ENCODE measurements at regions not wholly inside any gene's neighbourhood (a gene's known extent, or its start where the extent isn't known, plus 50 kb on each side); places are given as distances from the start of the nearest gene placed in this dataset.
A peak's percentile ranks its signal among the peaks of the same experiment; 100 is the strongest.

- TF ChIP-seq E2F4 (CRISPR knock-in tag; IDR thresholded peaks at IDR 0.05; ENCODE audit: borderline replicate concordance, low read depth) = no peak
- no peak for TF ChIP-seq ZNF281 (CRISPR knock-in tag; IDR thresholded peaks at IDR 0.05)
- no peak for TF ChIP-seq FOXK1 (CRISPR knock-in tag; IDR thresholded peaks at IDR 0.05)
- no peak for TF ChIP-seq ZMAT4 (CRISPR knock-in tag; IDR thresholded peaks at IDR 0.05)
- TF ChIP-seq GRHL2 (CRISPR knock-in tag; IDR thresholded peaks at IDR 0.05; ENCODE audit: insufficient replicate concordance, severe bottlenecking) = no peak
These were observed 397.8 kb downstream of the MED10 start (continued) for GRCh38 chr5:5980538-5980895.

- Mint-ChIP-seq H3K4me3 (no peak overlapping the region), H3K27me3 (ENCODE audit: low read depth) (peaks cover 5% of the 10 kb centered on the region; the same call in 1 of the 2 replicates), H3K36me3 (no peaks in the 10 kb centered on the region), H3K9me3 (peaks cover 16% of the 10 kb centered on the region), H3K4me1 (peaks cover 24% of the 10 kb centered on the region), H3K27ac (no peak overlapping the region)
- ATAC-seq = no peak
- POLR2A ChIA-PET = no interaction called here
- CTCF ChIA-PET = interaction anchor here (1.1 kb wide), 1 partner anchor 23 kb away, joined by 3 read pairs; no protein-coding TSS in a partner anchor
- no peak for TF ChIP-seq IRF1 (CRISPR knock-in tag; IDR thresholded peaks at IDR 0.05)
- no peak for DNase-seq (ENCODE audit: low spot score)
These were observed 398.4 kb downstream of the MED10 start for GRCh38 chr5:5979761-5980537.

GRCh38 chr5:5979377-5979760 is 399.0 kb downstream of the MED10 start:
- CTCF ChIA-PET = interaction anchor here (1.1 kb wide), 1 partner anchor 24 kb away, joined by 3 read pairs; no protein-coding TSS in a partner anchor
- Mint-ChIP-seq H3K9me3 (peaks cover 17% of the 10 kb centered on the region), H3K27ac (no peak overlapping the region), H3K36me3 (no peaks in the 10 kb centered on the region), H3K27me3 (ENCODE audit: low read depth) (peaks cover 5% of the 10 kb centered on the region; the same call in 1 of the 2 replicates), H3K4me3 (no peak overlapping the region), H3K4me1 (peaks cover 24% of the 10 kb centered on the region)
- POLR2A ChIA-PET = no interaction called here
- DNase-seq (ENCODE audit: low spot score) (peak; percentile 21), ATAC-seq (peak; percentile 82)
- no peak for TF ChIP-seq MLX (CRISPR knock-in tag; IDR thresholded peaks at IDR 0.05)
- TF ChIP-seq SOX15 (CRISPR knock-in tag; IDR thresholded peaks at IDR 0.05) = no peak
- TF ChIP-seq HMGA2 (CRISPR knock-in tag; IDR thresholded peaks at IDR 0.05) = no peak
- no peak for TF ChIP-seq IRF1 (CRISPR knock-in tag; IDR thresholded peaks at IDR 0.05)
- TF ChIP-seq CREM (CRISPR knock-in tag; IDR thresholded peaks at IDR 0.05) = no peak
- no peak for TF ChIP-seq ATF3 (CRISPR knock-in tag; conservative IDR thresholded peaks at IDR 0.05)
- TF ChIP-seq AR (CRISPR knock-in tag; IDR thresholded peaks at IDR 0.05) = no peak
- TF ChIP-seq ATF6 (CRISPR knock-in tag; IDR thresholded peaks at IDR 0.05) = no peak
- TF ChIP-seq IRF2 (CRISPR knock-in tag; IDR thresholded peaks at IDR 0.05; ENCODE audit: borderline replicate concordance, low read depth) = no peak
- no peak for TF ChIP-seq HMGXB4 (CRISPR knock-in tag; IDR thresholded peaks at IDR 0.05)
